Liver (tissue), 3 donors: ENCODE measurements at regions not wholly inside any gene's neighbourhood (a gene's known extent, or its start where the extent isn't known, plus 50 kb on each side); places are given as distances from the start of the nearest gene placed in this dataset.

Experiments used
- FOXA1 ChIP-seq: IDR thresholded peaks from 2 replicates; pipeline ENCODE4 v1.6.1; 2016; ENCODE audit warnings: antibody characterized with exemption
- GABPA ChIP-seq, 2 donors: IDR thresholded peaks in 1 of 2; conservative IDR thresholded peaks in 1 of 2; 2 replicates each; pipeline ENCODE4 v1.6.1; 2016; ENCODE audit warnings: antibody characterized with exemption in 2 of 2, mild to moderate bottlenecking in 1 of 2, moderate library complexity in 1 of 2
- RAD21 ChIP-seq, 2 donors: IDR thresholded peaks; 2 replicates each; pipeline ENCODE4 v1.6.1; 2016; ENCODE audit warnings: antibody characterized with exemption in 2 of 2, mild to moderate bottlenecking in 2 of 2
- TAF1 ChIP-seq: conservative IDR thresholded peaks from 2 replicates; pipeline ENCODE4 v1.6.1; 2016; ENCODE audit warnings: antibody characterized with exemption, mild to moderate bottlenecking
- YY1 ChIP-seq: IDR thresholded peaks from 2 replicates; pipeline ENCODE4 v1.6.1; 2016; ENCODE audit warnings: antibody characterized with exemption, mild to moderate bottlenecking
- TF ChIP-seq, protein P1 (sequence below): fragments of 150-350 bp; IDR thresholded peaks from 2 replicates; pipeline ENCODE4 v1.5.1; 2017; ENCODE audit warnings: improper control_type of control experiment, low read depth, low read length; ENCODE audit not compliant: missing input control
- TF ChIP-seq, protein P2 (sequence below): IDR thresholded peaks from 2 replicates; pipeline ENCODE4 v1.6.1; 2016; ENCODE audit warnings: antibody characterized with exemption, mild to moderate bottlenecking
- donor health status: healthy.
- donor health status: healthy.

GRCh38 chr13:70856025-70856424, 747.8 kb upstream of the KLHL1 start:
- TF ChIP-seq, protein P1, sequence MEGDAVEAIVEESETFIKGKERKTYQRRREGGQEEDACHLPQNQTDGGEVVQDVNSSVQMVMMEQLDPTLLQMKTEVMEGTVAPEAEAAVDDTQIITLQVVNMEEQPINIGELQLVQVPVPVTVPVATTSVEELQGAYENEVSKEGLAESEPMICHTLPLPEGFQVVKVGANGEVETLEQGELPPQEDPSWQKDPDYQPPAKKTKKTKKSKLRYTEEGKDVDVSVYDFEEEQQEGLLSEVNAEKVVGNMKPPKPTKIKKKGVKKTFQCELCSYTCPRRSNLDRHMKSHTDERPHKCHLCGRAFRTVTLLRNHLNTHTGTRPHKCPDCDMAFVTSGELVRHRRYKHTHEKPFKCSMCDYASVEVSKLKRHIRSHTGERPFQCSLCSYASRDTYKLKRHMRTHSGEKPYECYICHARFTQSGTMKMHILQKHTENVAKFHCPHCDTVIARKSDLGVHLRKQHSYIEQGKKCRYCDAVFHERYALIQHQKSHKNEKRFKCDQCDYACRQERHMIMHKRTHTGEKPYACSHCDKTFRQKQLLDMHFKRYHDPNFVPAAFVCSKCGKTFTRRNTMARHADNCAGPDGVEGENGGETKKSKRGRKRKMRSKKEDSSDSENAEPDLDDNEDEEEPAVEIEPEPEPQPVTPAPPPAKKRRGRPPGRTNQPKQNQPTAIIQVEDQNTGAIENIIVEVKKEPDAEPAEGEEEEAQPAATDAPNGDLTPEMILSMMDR, result no peak
- TF ChIP-seq TAF1 (no peak), RAD21 (IDR thresholded peaks at IDR 0.05) (no peak), GABPA (IDR thresholded peaks at IDR 0.05 in 1 of 2, conservative IDR thresholded peaks at IDR 0.05 in 1 of 2) (no peak), YY1 (no peak), FOXA1 (no peak)
- TF ChIP-seq, protein P2, sequence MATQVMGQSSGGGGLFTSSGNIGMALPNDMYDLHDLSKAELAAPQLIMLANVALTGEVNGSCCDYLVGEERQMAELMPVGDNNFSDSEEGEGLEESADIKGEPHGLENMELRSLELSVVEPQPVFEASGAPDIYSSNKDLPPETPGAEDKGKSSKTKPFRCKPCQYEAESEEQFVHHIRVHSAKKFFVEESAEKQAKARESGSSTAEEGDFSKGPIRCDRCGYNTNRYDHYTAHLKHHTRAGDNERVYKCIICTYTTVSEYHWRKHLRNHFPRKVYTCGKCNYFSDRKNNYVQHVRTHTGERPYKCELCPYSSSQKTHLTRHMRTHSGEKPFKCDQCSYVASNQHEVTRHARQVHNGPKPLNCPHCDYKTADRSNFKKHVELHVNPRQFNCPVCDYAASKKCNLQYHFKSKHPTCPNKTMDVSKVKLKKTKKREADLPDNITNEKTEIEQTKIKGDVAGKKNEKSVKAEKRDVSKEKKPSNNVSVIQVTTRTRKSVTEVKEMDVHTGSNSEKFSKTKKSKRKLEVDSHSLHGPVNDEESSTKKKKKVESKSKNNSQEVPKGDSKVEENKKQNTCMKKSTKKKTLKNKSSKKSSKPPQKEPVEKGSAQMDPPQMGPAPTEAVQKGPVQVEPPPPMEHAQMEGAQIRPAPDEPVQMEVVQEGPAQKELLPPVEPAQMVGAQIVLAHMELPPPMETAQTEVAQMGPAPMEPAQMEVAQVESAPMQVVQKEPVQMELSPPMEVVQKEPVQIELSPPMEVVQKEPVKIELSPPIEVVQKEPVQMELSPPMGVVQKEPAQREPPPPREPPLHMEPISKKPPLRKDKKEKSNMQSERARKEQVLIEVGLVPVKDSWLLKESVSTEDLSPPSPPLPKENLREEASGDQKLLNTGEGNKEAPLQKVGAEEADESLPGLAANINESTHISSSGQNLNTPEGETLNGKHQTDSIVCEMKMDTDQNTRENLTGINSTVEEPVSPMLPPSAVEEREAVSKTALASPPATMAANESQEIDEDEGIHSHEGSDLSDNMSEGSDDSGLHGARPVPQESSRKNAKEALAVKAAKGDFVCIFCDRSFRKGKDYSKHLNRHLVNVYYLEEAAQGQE, result no peak
